ENCODE measurements at regions not wholly inside any gene's neighbourhood (a gene's known extent, or its start where the extent isn't known, plus 50 kb on each side); places are given as distances from the start of the nearest gene placed in this dataset.

- TF ChIP-seq CTCF (IDR thresholded peaks at IDR 0.05) (no peak), POLR2A (IDR thresholded peaks at IDR 0.05) (no peak)
Measured at GRCh38 chr19:27774337-27774736, 1438.6 kb downstream of the UQCRFS1 start.
